GM23338 (cell line): ENCODE measurements at regions not wholly inside any gene's neighbourhood (a gene's known extent, or its start where the extent isn't known, plus 50 kb on each side); places are given as distances from the start of the nearest gene placed in this dataset.

Experiments
- ATAC-seq: fragments of 200-7000 bp; cut with Tn5 transposase; 3 replicates; pipeline ENCODE4 v1.9.1; 2020
- DNase-seq: peaks from one replicate; pipeline ENCODE4 v3.0.0-alpha.2; 2015; ENCODE audit warnings: low spot score
- H2AFZ ChIP-seq: fragments of 200-600 bp; sonication (generic); 2 replicates; pipeline ENCODE4 v1.8.0; 2016; ENCODE audit warnings: antibody characterized with exemption, mild to moderate bottlenecking, moderate library complexity
- H3F3A ChIP-seq: fragments of 200-600 bp; sonication (generic); replicated peaks from 2 replicates; pipeline ENCODE4 v1.8.0; 2017; ENCODE audit warnings: antibody characterized with exemption, mixed run types, low read depth
- H3K27ac ChIP-seq: fragments of 200-600 bp; sonication (generic); 2 replicates; pipeline ENCODE4 v1.6.1; 2016; ENCODE audit warnings: low read depth
- H3K27me3 ChIP-seq: fragments of 200-600 bp; sonication (generic); 2 replicates; pipeline ENCODE4 v1.8.0; 2016; ENCODE audit warnings: mild to moderate bottlenecking, mixed run types, moderate library complexity; ENCODE audit not compliant: insufficient read depth
- H3K36me3 ChIP-seq: fragments of 200-600 bp; sonication (generic); 2 replicates; pipeline ENCODE4 v1.8.0; 2016; ENCODE audit warnings: mild to moderate bottlenecking; ENCODE audit not compliant: insufficient read depth
- H3K4me1 ChIP-seq: fragments of 200-600 bp; sonication (generic); 2 replicates; pipeline ENCODE4 v1.8.0; 2016; ENCODE audit warnings: mild to moderate bottlenecking, moderate library complexity; ENCODE audit not compliant: insufficient read depth
- H3K4me2 ChIP-seq: fragments of 200-600 bp; sonication (generic); 2 replicates; pipeline ENCODE4 v1.7.1; 2017; ENCODE audit warnings: mixed run types
- H3K4me3 ChIP-seq: fragments of 200-600 bp; sonication (generic); 2 replicates; pipeline ENCODE4 v1.6.1; 2016; ENCODE audit warnings: mixed run types
- H3K79me2 ChIP-seq: fragments of 200-600 bp; sonication (generic); replicated peaks from 2 replicates; pipeline ENCODE4 v1.8.0; 2017; ENCODE audit warnings: mild to moderate bottlenecking; ENCODE audit not compliant: insufficient read depth
- H3K9me2 ChIP-seq: fragments of 200-600 bp; sonication (generic); 2 replicates; pipeline ENCODE4 v1.8.0; 2017; ENCODE audit not compliant: insufficient read depth
- H4K20me1 ChIP-seq: fragments of 200-600 bp; sonication (generic); replicated peaks from 2 replicates; pipeline ENCODE4 v1.8.0; 2017; ENCODE audit warnings: mild to moderate bottlenecking; ENCODE audit not compliant: insufficient read depth
- H3K27ac Mint-ChIP-seq: 2 replicates; pipeline ENCODE4 v1.8.0; 2020; ENCODE audit warnings: inconsistent platforms, mild to moderate bottlenecking, moderate library complexity, mixed read lengths
- H3K27me3 Mint-ChIP-seq: 3 replicates; pipeline ENCODE4 v1.8.0; 2022; ENCODE audit warnings: low read depth, mild to moderate bottlenecking, moderate library complexity, mixed read lengths, inconsistent platforms; ENCODE audit not compliant: insufficient read depth, poor library complexity
- H3K36me3 Mint-ChIP-seq: 3 replicates; pipeline ENCODE4 v1.8.0; 2021; ENCODE audit warnings: low read depth, mild to moderate bottlenecking, inconsistent platforms, moderate library complexity, mixed read lengths
- H3K4me1 Mint-ChIP-seq: 3 replicates; pipeline ENCODE4 v1.8.0; 2020; ENCODE audit warnings: mild to moderate bottlenecking, inconsistent platforms, mixed read lengths
- H3K4me3 Mint-ChIP-seq: 3 replicates; pipeline ENCODE4 v1.8.0; 2021; ENCODE audit warnings: moderate library complexity, mild to moderate bottlenecking, inconsistent platforms, mixed read lengths
- H3K9me3 Mint-ChIP-seq: 3 replicates; pipeline ENCODE4 v1.8.0; 2020; ENCODE audit warnings: moderate library complexity, mild to moderate bottlenecking, inconsistent platforms, mixed read lengths
- CREB1 ChIP-seq: fragments of 250-450 bp; sonication (Bioruptor Pico); IDR thresholded peaks from 2 replicates; pipeline ENCODE4 v1.5.0; 2020; ENCODE audit warnings: low read depth, mild to moderate bottlenecking, moderate library complexity
- EZH2 ChIP-seq: fragments of 200-600 bp; sonication (generic); IDR thresholded peaks from one replicate; pipeline ENCODE4 v1.8.0; 2017; ENCODE audit warnings: antibody characterized with exemption, mild to moderate bottlenecking, low read depth; ENCODE audit not compliant: unreplicated experiment
- JUNB ChIP-seq: IDR thresholded peaks from one replicate; pipeline ENCODE4 v1.6.1; 2016; ENCODE audit warnings: antibody characterized with exemption; ENCODE audit not compliant: unreplicated experiment
- ZNF114 ChIP-seq: fragments of 250-450 bp; sonication (Bioruptor Pico); IDR thresholded peaks from 2 replicates; pipeline ENCODE4 v1.5.0; 2020; ENCODE audit warnings: mild to moderate bottlenecking, moderate library complexity
- TF ChIP-seq, protein P1 (sequence below): fragments of 250-450 bp; sonication (Bioruptor Pico); IDR thresholded peaks from 2 replicates; pipeline ENCODE4 v1.5.0; 2020; ENCODE audit warnings: mild to moderate bottlenecking, moderate library complexity
- TF ChIP-seq, protein P2 (sequence below): IDR thresholded peaks from one replicate; pipeline ENCODE4 v1.6.1; 2018; ENCODE audit warnings: antibody characterized with exemption; ENCODE audit not compliant: unreplicated experiment

DNA sequence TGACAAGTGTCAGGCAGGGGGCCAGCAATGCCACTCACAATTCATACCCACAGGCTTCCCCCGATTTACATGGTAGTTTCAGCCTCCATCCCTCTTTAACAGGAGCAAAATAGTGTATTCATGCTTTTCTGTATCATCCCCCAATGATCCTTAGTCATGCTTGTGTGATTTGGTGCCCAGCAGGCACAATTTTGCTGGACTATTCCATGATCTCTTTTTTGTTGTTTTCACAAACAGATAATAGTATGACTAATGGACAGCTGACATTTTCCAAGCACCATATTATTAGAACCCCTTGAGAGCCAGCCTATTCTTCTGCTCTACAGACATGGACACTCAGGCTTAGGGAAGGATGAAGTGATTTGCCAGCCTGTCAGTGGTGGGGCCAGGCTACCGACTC is 128.2 kb upstream of the RIPOR2 start:
- H2AFZ ChIP-seq: no peak overlapping the region
- ATAC-seq (no peak), DNase-seq (no peak)
- no peak overlapping the region for H3K27ac ChIP-seq
- H3K36me3 ChIP-seq: 0 out of 2 replicates have a peak, but pooled peaks cover 3% of the 10 kb centered on the region
- peaks cover 10% of the 10 kb centered on the region; the same call in 1 of the 3 replicates for H3K36me3 Mint-ChIP-seq
- no peak overlapping the region for H3K4me3 Mint-ChIP-seq
- no peaks in the 10 kb centered on the region for H3K27me3 ChIP-seq
- peaks cover 13% of the 10 kb centered on the region for H3K4me1 ChIP-seq
- H4K20me1 ChIP-seq: no peaks in the 10 kb centered on the region
- no peak overlapping the region for H3K4me3 ChIP-seq
- no peaks in the 10 kb centered on the region for H3K79me2 ChIP-seq
- TF ChIP-seq, protein P1, sequence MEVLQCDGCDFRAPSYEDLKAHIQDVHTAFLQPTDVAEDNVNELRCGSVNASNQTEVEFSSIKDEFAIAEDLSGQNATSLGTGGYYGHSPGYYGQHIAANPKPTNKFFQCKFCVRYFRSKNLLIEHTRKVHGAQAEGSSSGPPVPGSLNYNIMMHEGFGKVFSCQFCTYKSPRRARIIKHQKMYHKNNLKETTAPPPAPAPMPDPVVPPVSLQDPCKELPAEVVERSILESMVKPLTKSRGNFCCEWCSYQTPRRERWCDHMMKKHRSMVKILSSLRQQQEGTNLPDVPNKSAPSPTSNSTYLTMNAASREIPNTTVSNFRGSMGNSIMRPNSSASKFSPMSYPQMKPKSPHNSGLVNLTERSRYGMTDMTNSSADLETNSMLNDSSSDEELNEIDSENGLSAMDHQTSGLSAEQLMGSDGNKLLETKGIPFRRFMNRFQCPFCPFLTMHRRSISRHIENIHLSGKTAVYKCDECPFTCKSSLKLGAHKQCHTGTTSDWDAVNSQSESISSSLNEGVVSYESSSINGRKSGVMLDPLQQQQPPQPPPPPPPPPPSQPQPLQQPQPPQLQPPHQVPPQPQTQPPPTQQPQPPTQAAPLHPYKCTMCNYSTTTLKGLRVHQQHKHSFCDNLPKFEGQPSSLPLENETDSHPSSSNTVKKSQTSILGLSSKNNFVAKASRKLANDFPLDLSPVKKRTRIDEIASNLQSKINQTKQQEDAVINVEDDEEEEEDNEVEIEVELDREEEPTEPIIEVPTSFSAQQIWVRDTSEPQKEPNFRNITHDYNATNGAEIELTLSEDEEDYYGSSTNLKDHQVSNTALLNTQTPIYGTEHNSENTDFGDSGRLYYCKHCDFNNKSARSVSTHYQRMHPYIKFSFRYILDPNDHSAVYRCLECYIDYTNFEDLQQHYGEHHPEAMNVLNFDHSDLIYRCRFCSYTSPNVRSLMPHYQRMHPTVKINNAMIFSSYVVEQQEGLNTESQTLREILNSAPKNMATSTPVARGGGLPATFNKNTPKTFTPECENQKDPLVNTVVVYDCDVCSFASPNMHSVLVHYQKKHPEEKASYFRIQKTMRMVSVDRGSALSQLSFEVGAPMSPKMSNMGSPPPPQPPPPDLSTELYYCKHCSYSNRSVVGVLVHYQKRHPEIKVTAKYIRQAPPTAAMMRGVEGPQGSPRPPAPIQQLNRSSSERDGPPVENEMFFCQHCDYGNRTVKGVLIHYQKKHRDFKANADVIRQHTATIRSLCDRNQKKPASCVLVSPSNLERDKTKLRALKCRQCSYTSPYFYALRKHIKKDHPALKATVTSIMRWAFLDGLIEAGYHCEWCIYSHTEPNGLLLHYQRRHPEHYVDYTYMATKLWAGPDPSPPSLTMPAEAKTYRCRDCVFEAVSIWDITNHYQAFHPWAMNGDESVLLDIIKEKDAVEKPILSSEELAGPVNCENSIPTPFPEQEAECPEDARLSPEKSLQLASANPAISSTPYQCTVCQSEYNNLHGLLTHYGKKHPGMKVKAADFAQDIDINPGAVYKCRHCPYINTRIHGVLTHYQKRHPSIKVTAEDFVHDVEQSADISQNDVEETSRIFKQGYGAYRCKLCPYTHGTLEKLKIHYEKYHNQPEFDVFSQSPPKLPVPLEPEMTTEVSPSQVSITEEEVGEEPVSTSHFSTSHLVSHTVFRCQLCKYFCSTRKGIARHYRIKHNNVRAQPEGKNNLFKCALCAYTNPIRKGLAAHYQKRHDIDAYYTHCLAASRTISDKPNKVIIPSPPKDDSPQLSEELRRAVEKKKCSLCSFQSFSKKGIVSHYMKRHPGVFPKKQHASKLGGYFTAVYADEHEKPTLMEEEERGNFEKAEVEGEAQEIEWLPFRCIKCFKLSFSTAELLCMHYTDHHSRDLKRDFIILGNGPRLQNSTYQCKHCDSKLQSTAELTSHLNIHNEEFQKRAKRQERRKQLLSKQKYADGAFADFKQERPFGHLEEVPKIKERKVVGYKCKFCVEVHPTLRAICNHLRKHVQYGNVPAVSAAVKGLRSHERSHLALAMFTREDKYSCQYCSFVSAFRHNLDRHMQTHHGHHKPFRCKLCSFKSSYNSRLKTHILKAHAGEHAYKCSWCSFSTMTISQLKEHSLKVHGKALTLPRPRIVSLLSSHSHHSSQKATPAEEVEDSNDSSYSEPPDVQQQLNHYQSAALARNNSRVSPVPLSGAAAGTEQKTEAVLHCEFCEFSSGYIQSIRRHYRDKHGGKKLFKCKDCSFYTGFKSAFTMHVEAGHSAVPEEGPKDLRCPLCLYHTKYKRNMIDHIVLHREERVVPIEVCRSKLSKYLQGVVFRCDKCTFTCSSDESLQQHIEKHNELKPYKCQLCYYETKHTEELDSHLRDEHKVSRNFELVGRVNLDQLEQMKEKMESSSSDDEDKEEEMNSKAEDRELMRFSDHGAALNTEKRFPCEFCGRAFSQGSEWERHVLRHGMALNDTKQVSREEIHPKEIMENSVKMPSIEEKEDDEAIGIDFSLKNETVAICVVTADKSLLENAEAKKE (CRISPR knock-in tag): no peak
- TF ChIP-seq JUNB (no peak), ZNF114 (CRISPR knock-in tag) (no peak)
- H3F3A ChIP-seq: no peaks in the 10 kb centered on the region
- H3K27me3 Mint-ChIP-seq: peaks cover 10% of the 10 kb centered on the region
- H3K4me2 ChIP-seq: no peak overlapping the region
- peaks cover 12% of the 10 kb centered on the region; the same call in 2 of the 3 replicates for H3K9me3 Mint-ChIP-seq
- H3K27ac Mint-ChIP-seq: no peak overlapping the region
- peaks cover 5% of the 10 kb centered on the region; the same call in 1 of the 2 replicates for H3K9me2 ChIP-seq
- peaks cover 21% of the 10 kb centered on the region for H3K4me1 Mint-ChIP-seq

GRCh38 chr6:25065666-25066065 is 129.9 kb upstream of the RIPOR2 start:
- H3F3A ChIP-seq: no peaks in the 10 kb centered on the region
- no peak overlapping the region for H3K27ac ChIP-seq
- H3K9me2 ChIP-seq: peaks cover 5% of the 10 kb centered on the region; the same call in 1 of the 2 replicates

More at GRCh38 chr6:25065666-25066065, 129.9 kb upstream of the RIPOR2 start:
- Histone ChIP-seq H2AFZ (no peak overlapping the region), H4K20me1 (no peaks in the 10 kb centered on the region), H3K27me3 (no peaks in the 10 kb centered on the region), H3K36me3 (no peaks in the 10 kb centered on the region), H3K4me3 (no peak overlapping the region), H3K4me2 (no peak overlapping the region), H3K4me1 (peaks cover 13% of the 10 kb centered on the region), H3K79me2 (no peaks in the 10 kb centered on the region)
- ATAC-seq: no peak
- Mint-ChIP-seq H3K9me3 (0 out of 3 replicates have a peak, but pooled peaks cover 3% of the 10 kb centered on the region), H3K27me3 (peaks cover 6% of the 10 kb centered on the region), H3K36me3 (peaks cover 4% of the 10 kb centered on the region; the same call in 1 of the 3 replicates), H3K4me1 (peaks cover 21% of the 10 kb centered on the region), H3K27ac (no peak overlapping the region), H3K4me3 (no peak overlapping the region)
- TF ChIP-seq, protein P2, sequence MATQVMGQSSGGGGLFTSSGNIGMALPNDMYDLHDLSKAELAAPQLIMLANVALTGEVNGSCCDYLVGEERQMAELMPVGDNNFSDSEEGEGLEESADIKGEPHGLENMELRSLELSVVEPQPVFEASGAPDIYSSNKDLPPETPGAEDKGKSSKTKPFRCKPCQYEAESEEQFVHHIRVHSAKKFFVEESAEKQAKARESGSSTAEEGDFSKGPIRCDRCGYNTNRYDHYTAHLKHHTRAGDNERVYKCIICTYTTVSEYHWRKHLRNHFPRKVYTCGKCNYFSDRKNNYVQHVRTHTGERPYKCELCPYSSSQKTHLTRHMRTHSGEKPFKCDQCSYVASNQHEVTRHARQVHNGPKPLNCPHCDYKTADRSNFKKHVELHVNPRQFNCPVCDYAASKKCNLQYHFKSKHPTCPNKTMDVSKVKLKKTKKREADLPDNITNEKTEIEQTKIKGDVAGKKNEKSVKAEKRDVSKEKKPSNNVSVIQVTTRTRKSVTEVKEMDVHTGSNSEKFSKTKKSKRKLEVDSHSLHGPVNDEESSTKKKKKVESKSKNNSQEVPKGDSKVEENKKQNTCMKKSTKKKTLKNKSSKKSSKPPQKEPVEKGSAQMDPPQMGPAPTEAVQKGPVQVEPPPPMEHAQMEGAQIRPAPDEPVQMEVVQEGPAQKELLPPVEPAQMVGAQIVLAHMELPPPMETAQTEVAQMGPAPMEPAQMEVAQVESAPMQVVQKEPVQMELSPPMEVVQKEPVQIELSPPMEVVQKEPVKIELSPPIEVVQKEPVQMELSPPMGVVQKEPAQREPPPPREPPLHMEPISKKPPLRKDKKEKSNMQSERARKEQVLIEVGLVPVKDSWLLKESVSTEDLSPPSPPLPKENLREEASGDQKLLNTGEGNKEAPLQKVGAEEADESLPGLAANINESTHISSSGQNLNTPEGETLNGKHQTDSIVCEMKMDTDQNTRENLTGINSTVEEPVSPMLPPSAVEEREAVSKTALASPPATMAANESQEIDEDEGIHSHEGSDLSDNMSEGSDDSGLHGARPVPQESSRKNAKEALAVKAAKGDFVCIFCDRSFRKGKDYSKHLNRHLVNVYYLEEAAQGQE: no peak
- no peak for TF ChIP-seq CREB1 (CRISPR knock-in tag)
- TF ChIP-seq EZH2: no peak
- no peak for DNase-seq
